ENCODE measurements at regions not wholly inside any gene's neighbourhood (a gene's known extent, or its start where the extent isn't known, plus 50 kb on each side); places are given as distances from the start of the nearest gene placed in this dataset.

DNA sequence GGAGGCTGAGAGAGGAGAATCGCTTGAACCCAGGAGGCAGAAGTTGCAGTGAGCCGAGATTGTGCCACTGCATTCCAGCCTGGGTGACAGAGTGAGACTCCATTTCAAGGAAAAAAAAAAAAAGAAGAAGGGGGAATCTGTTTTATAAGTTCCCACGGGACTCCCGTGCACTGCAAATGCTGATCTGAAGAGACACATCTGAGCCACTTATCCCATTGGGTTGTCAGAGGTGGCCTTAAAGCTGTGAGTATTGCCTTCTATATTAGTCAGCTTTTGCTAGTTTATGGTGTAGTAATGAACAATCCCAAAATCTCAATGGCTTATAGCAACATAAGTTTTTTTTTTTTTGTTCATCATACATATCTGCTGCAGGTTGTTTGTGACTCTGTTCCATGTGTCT is 82.8 kb downstream of the MRM1 start:
- TF ChIP-seq, protein P1, sequence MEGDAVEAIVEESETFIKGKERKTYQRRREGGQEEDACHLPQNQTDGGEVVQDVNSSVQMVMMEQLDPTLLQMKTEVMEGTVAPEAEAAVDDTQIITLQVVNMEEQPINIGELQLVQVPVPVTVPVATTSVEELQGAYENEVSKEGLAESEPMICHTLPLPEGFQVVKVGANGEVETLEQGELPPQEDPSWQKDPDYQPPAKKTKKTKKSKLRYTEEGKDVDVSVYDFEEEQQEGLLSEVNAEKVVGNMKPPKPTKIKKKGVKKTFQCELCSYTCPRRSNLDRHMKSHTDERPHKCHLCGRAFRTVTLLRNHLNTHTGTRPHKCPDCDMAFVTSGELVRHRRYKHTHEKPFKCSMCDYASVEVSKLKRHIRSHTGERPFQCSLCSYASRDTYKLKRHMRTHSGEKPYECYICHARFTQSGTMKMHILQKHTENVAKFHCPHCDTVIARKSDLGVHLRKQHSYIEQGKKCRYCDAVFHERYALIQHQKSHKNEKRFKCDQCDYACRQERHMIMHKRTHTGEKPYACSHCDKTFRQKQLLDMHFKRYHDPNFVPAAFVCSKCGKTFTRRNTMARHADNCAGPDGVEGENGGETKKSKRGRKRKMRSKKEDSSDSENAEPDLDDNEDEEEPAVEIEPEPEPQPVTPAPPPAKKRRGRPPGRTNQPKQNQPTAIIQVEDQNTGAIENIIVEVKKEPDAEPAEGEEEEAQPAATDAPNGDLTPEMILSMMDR (IDR thresholded peaks at IDR 0.05): no peak
- no peak for TF ChIP-seq EZH2phosphoT487 (IDR thresholded peaks at IDR 0.05)
- TF ChIP-seq EZH2 (IDR thresholded peaks at IDR 0.05): no peak

All from neural progenitor cell (in vitro differentiated cells).